ENCODE measurements at regions not wholly inside any gene's neighbourhood (a gene's known extent, or its start where the extent isn't known, plus 50 kb on each side); places are given as distances from the start of the nearest gene placed in this dataset.
"Not testable (repeated sequence)": the region's sequence is repeated elsewhere in the genome, so short reads cannot be mapped to it uniquely, and the experiment has no call there.

GRCh38 chr9:21711504-21711903 is 90.9 kb upstream of the MTAP start:
- Histone ChIP-seq H3K9ac (no peak overlapping the region), H3K27me3 (no peaks in the 10 kb centered on the region), H4K20me1 (ENCODE audit: low read depth) (no peaks in the 10 kb centered on the region), H3K36me3 (no peaks in the 10 kb centered on the region), H3K4me1 (peaks cover 12% of the 10 kb centered on the region), H2AFZ (replicated peaks) (no peak overlapping the region), H3K27ac (no peak overlapping the region), H3K4me3 (no peak overlapping the region), H3K4me2 (peak overlapping the region; percentile 25), H3K9me3 (ENCODE audit: low read depth) (no peaks in the 10 kb centered on the region), H3F3A (ENCODE audit: low read depth) (no peaks in the 10 kb centered on the region), H3K79me2 (ENCODE audit: low read depth) (no peaks in the 10 kb centered on the region)
- Mint-ChIP-seq H3K4me3 (peak overlapping the region; percentile 41), H3K27me3 (ENCODE audit: insufficient read depth, low read depth) (peaks cover 2% of the 10 kb centered on the region), H3K4me1 (peaks cover 25% of the 10 kb centered on the region), H3K27ac (peak overlapping the region; percentile 90), H3K9me3 (no peaks in the 10 kb centered on the region), H3K36me3 (no peaks in the 10 kb centered on the region)
- DNase-seq (ENCODE audit: low spot score) = peak; percentile 84
- TF ChIP-seq EZH2 (IDR thresholded peaks at IDR 0.05) = no peak

GRCh38 chr9:21715408-21715807 is 87.0 kb upstream of the MTAP start:
- no peak overlapping the region for H3K27ac Mint-ChIP-seq
- Histone ChIP-seq H3K9me3 (ENCODE audit: low read depth) (no peaks in the 10 kb centered on the region), H3K27me3 (peaks cover 22% of the 10 kb centered on the region), H3K27ac (no peak overlapping the region), H4K20me1 (ENCODE audit: low read depth) (no peaks in the 10 kb centered on the region), H3K36me3 (no peaks in the 10 kb centered on the region), H3K9ac (no peak overlapping the region), H3K4me3 (no peak overlapping the region), H3F3A (ENCODE audit: low read depth) (no peaks in the 10 kb centered on the region), H3K4me1 (peaks cover 12% of the 10 kb centered on the region), H3K4me2 (no peak overlapping the region), H3K79me2 (ENCODE audit: low read depth) (no peaks in the 10 kb centered on the region), H2AFZ (replicated peaks) (peak overlapping the region; percentile 27)
- peaks cover 24% of the 10 kb centered on the region for H3K4me1 Mint-ChIP-seq
- peaks cover 2% of the 10 kb centered on the region for H3K27me3 Mint-ChIP-seq (ENCODE audit: insufficient read depth, low read depth)
- H3K36me3 Mint-ChIP-seq = no peaks in the 10 kb centered on the region
- no peak for TF ChIP-seq CTCF (IDR thresholded peaks at IDR 0.05)
- TF ChIP-seq EZH2 (IDR thresholded peaks at IDR 0.05) = no peak
- TF ChIP-seq EZH2phosphoT487 (IDR thresholded peaks at IDR 0.05) = no peak
- no peak overlapping the region for H3K4me3 Mint-ChIP-seq
- no peaks in the 10 kb centered on the region for H3K9me3 Mint-ChIP-seq
- no peak for DNase-seq (ENCODE audit: low spot score)

- Histone ChIP-seq H3K4me2 (no peak overlapping the region), H4K20me1 (ENCODE audit: low read depth) (no peaks in the 10 kb centered on the region), H3K27me3 (peaks cover 67% of the 10 kb centered on the region), H3K9me3 (ENCODE audit: low read depth) (no peaks in the 10 kb centered on the region), H2AFZ (replicated peaks) (no peak overlapping the region), H3K4me3 (no peak overlapping the region), H3K79me2 (ENCODE audit: low read depth) (no peaks in the 10 kb centered on the region), H3K27ac (no peak overlapping the region), H3K36me3 (no peaks in the 10 kb centered on the region), H3F3A (ENCODE audit: low read depth) (no peaks in the 10 kb centered on the region), H3K4me1 (no peaks in the 10 kb centered on the region), H3K9ac (no peak overlapping the region)
- Mint-ChIP-seq H3K4me3 (no peak overlapping the region), H3K9me3 (no peaks in the 10 kb centered on the region), H3K36me3 (no peaks in the 10 kb centered on the region), H3K27me3 (ENCODE audit: insufficient read depth, low read depth) (no peaks in the 10 kb centered on the region), H3K4me1 (no peaks in the 10 kb centered on the region), H3K27ac (no peak overlapping the region)
- no peak for DNase-seq (ENCODE audit: low spot score)
- TF ChIP-seq EZH2phosphoT487 (IDR thresholded peaks at IDR 0.05) = no peak
- no peak for TF ChIP-seq CTCF (IDR thresholded peaks at IDR 0.05)
- no peak for TF ChIP-seq EZH2 (IDR thresholded peaks at IDR 0.05)
Observed at GRCh38 chr9:21720758-21721157, 81.7 kb upstream of the MTAP start.

GRCh38 chr9:21727411-21727810 is 75.0 kb upstream of the MTAP start:
- H2AFZ ChIP-seq (replicated peaks); H3K79me2 ChIP-seq (ENCODE audit: low read depth); H3K4me2 ChIP-seq; DNase-seq (ENCODE audit: low spot score); H3K36me3 Mint-ChIP-seq; H4K20me1 ChIP-seq (ENCODE audit: low read depth); H3K9me3 Mint-ChIP-seq; H3K9ac ChIP-seq; H3K27ac Mint-ChIP-seq; H3K27ac ChIP-seq; H3K9me3 ChIP-seq (ENCODE audit: low read depth); H3K4me1 ChIP-seq; H3K4me3 Mint-ChIP-seq; H3K36me3 ChIP-seq; H3K27me3 Mint-ChIP-seq (ENCODE audit: insufficient read depth, low read depth); H3K4me1 Mint-ChIP-seq; H3F3A ChIP-seq (ENCODE audit: low read depth); H3K4me3 ChIP-seq: not testable (repeated sequence)
- peaks cover 42% of the 10 kb centered on the region for H3K27me3 ChIP-seq
